A549 (cell line): ENCODE measurements at regions not wholly inside any gene's neighbourhood (a gene's known extent, or its start where the extent isn't known, plus 50 kb on each side); places are given as distances from the start of the nearest gene placed in this dataset.

ENCODE experiments used
- ATAC-seq, 2 experiments: fragments of 200-7000 bp in 1 of 2; fragments of >200 bp in 1 of 2; cut with Nextera tagmentation in 1 of 2; cut with Tn5 transposase in 1 of 2; 3 replicates each; pipeline versions ENCODE4 v1.8.0 to v1.9.1; 2018 to 2020; ENCODE audit warnings: mild to moderate bottlenecking in 1 of 2, moderate library complexity in 1 of 2
- CTCF ChIA-PET: fragments of 300-600 bp; sonication (Branson Sonifier 250); formaldehyde crosslinking; extraction: SDS; loops from one replicate; lab custom pipeline; 2021; ENCODE audit warnings: antibody characterized with exemption, inconsistent platforms; lab: Yijun Ruan, JAX
- POLR2A ChIA-PET: fragments of 350-600 bp; formaldehyde crosslinking; extraction: SDS; loops from one replicate; lab custom pipeline; 2021; ENCODE audit warnings: antibody characterized with exemption, inconsistent platforms; lab: Yijun Ruan, JAX
- DNase-seq, 2 experiments: peaks; one replicate each; pipeline versions ENCODE4 v3.0.0 to v3.0.0-alpha.2; 2011 to 2016; ENCODE audit warnings: low read depth in 1 of 2, low spot score in 1 of 2
- FAIRE-seq: peaks from 2 replicates; lab custom pipeline; 2011; peaks lifted over from hg19 to GRCh38; lab: Jason Lieb, UNC
- H3K27ac ChIP-seq, 2 experiments: fragments of >200 bp; sonication (Bioruptor Twin); formaldehyde crosslinking; 3 replicates each; pipeline ENCODE4 v1.5.1; 2016 to 2017
- H3K4me1 ChIP-seq: fragments of >200 bp; sonication (Bioruptor Twin); formaldehyde crosslinking; 3 replicates; pipeline ENCODE4 v1.6.1; 2016
- H3K4me2 ChIP-seq: fragments of >200 bp; sonication (Bioruptor Twin); formaldehyde crosslinking; 3 replicates; pipeline ENCODE4 v1.6.1; 2016
- H3K4me3 ChIP-seq: fragments of >200 bp; sonication (Bioruptor Twin); formaldehyde crosslinking; 3 replicates; pipeline ENCODE4 v1.5.1; 2016
- H3K9me3 ChIP-seq: fragments of >200 bp; sonication (Bioruptor Twin); formaldehyde crosslinking; 3 replicates; pipeline ENCODE4 v1.6.1; 2016
- CBX2 ChIP-seq: fragments of 200-600 bp; sonication (generic); IDR thresholded peaks from 2 replicates; pipeline ENCODE4 v1.6.1; 2016; ENCODE audit warnings: low read depth, mild to moderate bottlenecking, borderline replicate concordance
- CHD2 ChIP-seq: fragments of 150-350 bp; IDR thresholded peaks from 2 replicates; pipeline ENCODE4 v1.6.1; 2014; ENCODE audit warnings: low read length; ENCODE audit not compliant: partially characterized antibody
- CHD4 ChIP-seq: fragments of 200-600 bp; sonication (generic); IDR thresholded peaks from 2 replicates; pipeline ENCODE4 v1.6.1; 2016; ENCODE audit warnings: antibody characterized with exemption, mild to moderate bottlenecking, borderline replicate concordance
- E2F6 ChIP-seq: IDR thresholded peaks from 2 replicates; pipeline ENCODE4 v1.6.1; 2012; ENCODE audit warnings: low read depth, borderline replicate concordance
- ESRRA ChIP-seq: fragments of 150-350 bp; IDR thresholded peaks from 2 replicates; pipeline ENCODE4 v1.6.1; 2014; ENCODE audit warnings: mild to moderate bottlenecking, low read length, borderline replicate concordance
- FOXS1 ChIP-seq: fragments of 250-450 bp; sonication (Bioruptor Pico); IDR thresholded peaks from 2 replicates; pipeline ENCODE4 v1.5.0; 2020; ENCODE audit warnings: mild to moderate bottlenecking, moderate library complexity
- HDAC2 ChIP-seq: fragments of 200-600 bp; sonication (generic); IDR thresholded peaks from 2 replicates; pipeline ENCODE4 v1.6.1; 2016
- HOXB13 ChIP-seq: fragments of 250-450 bp; sonication (Bioruptor Pico); IDR thresholded peaks from 2 replicates; pipeline ENCODE4 v1.5.0; 2020; ENCODE audit warnings: low read depth, mild to moderate bottlenecking, moderate library complexity
- KDM5A ChIP-seq: fragments of 200-600 bp; sonication (generic); IDR thresholded peaks from 2 replicates; pipeline ENCODE4 v1.6.1; 2016; ENCODE audit warnings: antibody characterized with exemption, mild to moderate bottlenecking
- MAFK ChIP-seq: fragments of 450-650 bp; IDR thresholded peaks from 2 replicates; pipeline ENCODE4 v1.6.1; 2014; ENCODE audit not compliant: partially characterized antibody
- NFE2L2 ChIP-seq: fragments of 150-350 bp; conservative IDR thresholded peaks from 2 replicates; pipeline ENCODE4 v1.6.1; 2014; ENCODE audit warnings: low read length
- POLR2A ChIP-seq: IDR thresholded peaks from 2 replicates; pipeline ENCODE4 v1.6.1; 2012; ENCODE audit warnings: mild to moderate bottlenecking, low read length
- RARB ChIP-seq: fragments of 250-450 bp; sonication (Bioruptor Pico); IDR thresholded peaks from 2 replicates; pipeline ENCODE4 v1.8.0; 2021; ENCODE audit warnings: mild to moderate bottlenecking, moderate library complexity
- RNF2 ChIP-seq: fragments of 200-600 bp; sonication (generic); IDR thresholded peaks from 2 replicates; pipeline ENCODE4 v1.6.1; 2016; ENCODE audit warnings: low read depth, mild to moderate bottlenecking, antibody characterized with exemption, moderate library complexity, borderline replicate concordance
- SMC3 ChIP-seq: fragments of >200 bp; sonication (Bioruptor Twin); formaldehyde crosslinking; IDR thresholded peaks from 3 replicates; pipeline ENCODE4 v1.6.1; 2018; ENCODE audit warnings: inconsistent platforms
- TP53 ChIP-seq: fragments of 250-450 bp; sonication (Bioruptor Pico); IDR thresholded peaks from 2 replicates; pipeline ENCODE4 v1.5.0; 2021; ENCODE audit warnings: mild to moderate bottlenecking, moderate library complexity
- ZC3H11A ChIP-seq: fragments of 450-650 bp; IDR thresholded peaks from 2 replicates; pipeline ENCODE4 v1.6.1; 2014; ENCODE audit warnings: antibody characterized with exemption, mild to moderate bottlenecking
- ZNF302 ChIP-seq: fragments of 250-450 bp; sonication (Bioruptor Pico); IDR thresholded peaks from 2 replicates; pipeline ENCODE4 v1.9.0; 2021; ENCODE audit warnings: inconsistent platforms, mild to moderate bottlenecking, moderate library complexity
- WGBS: methylation state at CpG from one replicate; pipeline ENCODE4 v1.1.6; 2017; ENCODE audit errors: missing lambda C conversion rate; 5-methylcytosine and 5-hydroxymethylcytosine counted together
- TF ChIP-seq, protein P1 (sequence below): fragments of >200 bp; sonication (Bioruptor Twin); formaldehyde crosslinking; IDR thresholded peaks from 3 replicates; pipeline ENCODE4 v1.5.1; 2016
- TF ChIP-seq, protein P2 (sequence below): fragments of >200 bp; sonication (Bioruptor Twin); formaldehyde crosslinking; IDR thresholded peaks from 3 replicates; pipeline ENCODE4 v1.6.1; 2016
- TF ChIP-seq, protein P3 (sequence below): fragments of 250-450 bp; sonication (Bioruptor Pico); IDR thresholded peaks from 2 replicates; pipeline ENCODE4 v1.5.0; 2020; ENCODE audit warnings: low read depth, mild to moderate bottlenecking, moderate library complexity
- TF ChIP-seq, protein P4 (sequence below): fragments of 150-350 bp; IDR thresholded peaks from 2 replicates; pipeline ENCODE4 v1.6.1; 2014; ENCODE audit warnings: low read depth, mild to moderate bottlenecking, low read length
- TF ChIP-seq, protein P5 (sequence below): fragments of 200-600 bp; sonication (generic); IDR thresholded peaks from 2 replicates; pipeline ENCODE4 v1.6.1; 2016; ENCODE audit warnings: antibody characterized with exemption, mild to moderate bottlenecking, moderate library complexity
- TF ChIP-seq, protein P6 (sequence below): IDR thresholded peaks from 2 replicates; pipeline ENCODE4 v1.6.1; 2012

DNA sequence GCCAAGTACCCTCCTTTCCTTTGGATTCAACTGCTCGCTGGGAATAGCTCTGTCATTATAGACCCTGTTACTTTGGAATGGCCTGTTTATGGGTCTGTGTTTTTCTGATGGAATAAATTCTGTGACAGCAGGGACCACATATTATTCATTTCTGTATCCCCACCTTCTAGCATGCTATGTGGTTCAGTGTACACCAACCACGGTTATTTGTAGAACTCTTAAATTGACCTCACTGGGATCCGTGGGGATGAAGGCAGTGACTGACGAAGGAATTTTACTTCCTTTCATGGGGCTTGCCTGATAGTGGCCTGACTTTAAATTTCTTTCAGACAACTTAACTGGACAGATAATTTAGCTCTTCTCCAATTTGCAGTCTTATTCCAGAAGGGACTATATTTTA is 343.2 kb downstream of the SPRY1 start:
- DNase-seq (no peak), ATAC-seq (no peak)

DNA sequence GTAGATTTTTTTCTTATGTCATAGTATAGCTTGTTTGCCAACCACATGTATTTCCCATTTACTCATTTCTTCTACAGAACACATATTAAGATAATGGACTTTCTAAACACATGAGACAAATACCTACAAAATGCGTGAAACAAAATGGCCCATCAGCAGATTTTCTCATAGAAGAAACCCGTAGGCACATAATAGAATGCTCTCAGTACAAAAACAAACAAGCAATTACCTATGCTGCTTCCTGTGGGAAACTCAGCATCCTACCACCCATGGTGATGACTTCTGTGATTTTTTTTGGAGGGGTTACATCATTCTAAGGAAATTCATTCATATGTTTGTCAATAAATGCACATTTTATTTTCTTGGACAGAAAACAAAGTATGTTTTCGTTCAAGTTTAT is 343.6 kb downstream of the SPRY1 start:
- Histone ChIP-seq H3K9me3 (no peaks in the 10 kb centered on the region), H3K27ac (no peak overlapping the region), H3K4me1 (no peaks in the 10 kb centered on the region), H3K4me2 (no peak overlapping the region), H3K4me3 (no peak overlapping the region)
- TF ChIP-seq, protein P1, sequence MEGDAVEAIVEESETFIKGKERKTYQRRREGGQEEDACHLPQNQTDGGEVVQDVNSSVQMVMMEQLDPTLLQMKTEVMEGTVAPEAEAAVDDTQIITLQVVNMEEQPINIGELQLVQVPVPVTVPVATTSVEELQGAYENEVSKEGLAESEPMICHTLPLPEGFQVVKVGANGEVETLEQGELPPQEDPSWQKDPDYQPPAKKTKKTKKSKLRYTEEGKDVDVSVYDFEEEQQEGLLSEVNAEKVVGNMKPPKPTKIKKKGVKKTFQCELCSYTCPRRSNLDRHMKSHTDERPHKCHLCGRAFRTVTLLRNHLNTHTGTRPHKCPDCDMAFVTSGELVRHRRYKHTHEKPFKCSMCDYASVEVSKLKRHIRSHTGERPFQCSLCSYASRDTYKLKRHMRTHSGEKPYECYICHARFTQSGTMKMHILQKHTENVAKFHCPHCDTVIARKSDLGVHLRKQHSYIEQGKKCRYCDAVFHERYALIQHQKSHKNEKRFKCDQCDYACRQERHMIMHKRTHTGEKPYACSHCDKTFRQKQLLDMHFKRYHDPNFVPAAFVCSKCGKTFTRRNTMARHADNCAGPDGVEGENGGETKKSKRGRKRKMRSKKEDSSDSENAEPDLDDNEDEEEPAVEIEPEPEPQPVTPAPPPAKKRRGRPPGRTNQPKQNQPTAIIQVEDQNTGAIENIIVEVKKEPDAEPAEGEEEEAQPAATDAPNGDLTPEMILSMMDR: no peak
- TF ChIP-seq, protein P2, sequence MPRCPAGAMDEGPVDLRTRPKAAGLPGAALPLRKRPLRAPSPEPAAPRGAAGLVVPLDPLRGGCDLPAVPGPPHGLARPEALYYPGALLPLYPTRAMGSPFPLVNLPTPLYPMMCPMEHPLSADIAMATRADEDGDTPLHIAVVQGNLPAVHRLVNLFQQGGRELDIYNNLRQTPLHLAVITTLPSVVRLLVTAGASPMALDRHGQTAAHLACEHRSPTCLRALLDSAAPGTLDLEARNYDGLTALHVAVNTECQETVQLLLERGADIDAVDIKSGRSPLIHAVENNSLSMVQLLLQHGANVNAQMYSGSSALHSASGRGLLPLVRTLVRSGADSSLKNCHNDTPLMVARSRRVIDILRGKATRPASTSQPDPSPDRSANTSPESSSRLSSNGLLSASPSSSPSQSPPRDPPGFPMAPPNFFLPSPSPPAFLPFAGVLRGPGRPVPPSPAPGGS: no peak
- TF ChIP-seq, protein P3, sequence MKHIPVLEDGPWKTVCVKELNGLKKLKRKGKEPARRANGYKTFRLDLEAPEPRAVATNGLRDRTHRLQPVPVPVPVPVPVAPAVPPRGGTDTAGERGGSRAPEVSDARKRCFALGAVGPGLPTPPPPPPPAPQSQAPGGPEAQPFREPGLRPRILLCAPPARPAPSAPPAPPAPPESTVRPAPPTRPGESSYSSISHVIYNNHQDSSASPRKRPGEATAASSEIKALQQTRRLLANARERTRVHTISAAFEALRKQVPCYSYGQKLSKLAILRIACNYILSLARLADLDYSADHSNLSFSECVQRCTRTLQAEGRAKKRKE (CRISPR knock-in tag): no peak
- TF ChIP-seq CHD4 (no peak), MAFK (peak; percentile 3), ZNF302 (CRISPR knock-in tag) (no peak), FOXS1 (CRISPR knock-in tag) (no peak), HOXB13 (CRISPR knock-in tag) (no peak)
- DNase-seq (no peak), FAIRE-seq (no peak), ATAC-seq (no peak)
- POLR2A ChIA-PET: no interaction called here
- 45% methylated on average over 3 of the region's 3 CpGs for WGBS
- CTCF ChIA-PET: no interaction called here

More for the DNA sequence above, 343.2 kb downstream of the SPRY1 start:
- Histone ChIP-seq H3K9me3 (no peaks in the 10 kb centered on the region), H3K4me3 (no peak overlapping the region), H3K27ac (no peak overlapping the region), H3K4me1 (no peaks in the 10 kb centered on the region), H3K4me2 (no peak overlapping the region)
- ChIA-PET POLR2A (no interaction called here), CTCF (no interaction called here)
- WGBS: 52% methylated on average over 4 of the region's 4 CpGs
- TF ChIP-seq RNF2 (no peak), RARB (no peak), TP53 (no peak), NFE2L2 (no peak), SMC3 (no peak), CHD2 (no peak), ZNF302 (CRISPR knock-in tag) (no peak), KDM5A (no peak), ESRRA (no peak), POLR2A (no peak), E2F6 (no peak), HDAC2 (no peak), ZC3H11A (no peak), CBX2 (no peak)
- TF ChIP-seq, protein P4, sequence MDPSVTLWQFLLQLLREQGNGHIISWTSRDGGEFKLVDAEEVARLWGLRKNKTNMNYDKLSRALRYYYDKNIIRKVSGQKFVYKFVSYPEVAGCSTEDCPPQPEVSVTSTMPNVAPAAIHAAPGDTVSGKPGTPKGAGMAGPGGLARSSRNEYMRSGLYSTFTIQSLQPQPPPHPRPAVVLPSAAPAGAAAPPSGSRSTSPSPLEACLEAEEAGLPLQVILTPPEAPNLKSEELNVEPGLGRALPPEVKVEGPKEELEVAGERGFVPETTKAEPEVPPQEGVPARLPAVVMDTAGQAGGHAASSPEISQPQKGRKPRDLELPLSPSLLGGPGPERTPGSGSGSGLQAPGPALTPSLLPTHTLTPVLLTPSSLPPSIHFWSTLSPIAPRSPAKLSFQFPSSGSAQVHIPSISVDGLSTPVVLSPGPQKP: no peak
- TF ChIP-seq, protein P5, sequence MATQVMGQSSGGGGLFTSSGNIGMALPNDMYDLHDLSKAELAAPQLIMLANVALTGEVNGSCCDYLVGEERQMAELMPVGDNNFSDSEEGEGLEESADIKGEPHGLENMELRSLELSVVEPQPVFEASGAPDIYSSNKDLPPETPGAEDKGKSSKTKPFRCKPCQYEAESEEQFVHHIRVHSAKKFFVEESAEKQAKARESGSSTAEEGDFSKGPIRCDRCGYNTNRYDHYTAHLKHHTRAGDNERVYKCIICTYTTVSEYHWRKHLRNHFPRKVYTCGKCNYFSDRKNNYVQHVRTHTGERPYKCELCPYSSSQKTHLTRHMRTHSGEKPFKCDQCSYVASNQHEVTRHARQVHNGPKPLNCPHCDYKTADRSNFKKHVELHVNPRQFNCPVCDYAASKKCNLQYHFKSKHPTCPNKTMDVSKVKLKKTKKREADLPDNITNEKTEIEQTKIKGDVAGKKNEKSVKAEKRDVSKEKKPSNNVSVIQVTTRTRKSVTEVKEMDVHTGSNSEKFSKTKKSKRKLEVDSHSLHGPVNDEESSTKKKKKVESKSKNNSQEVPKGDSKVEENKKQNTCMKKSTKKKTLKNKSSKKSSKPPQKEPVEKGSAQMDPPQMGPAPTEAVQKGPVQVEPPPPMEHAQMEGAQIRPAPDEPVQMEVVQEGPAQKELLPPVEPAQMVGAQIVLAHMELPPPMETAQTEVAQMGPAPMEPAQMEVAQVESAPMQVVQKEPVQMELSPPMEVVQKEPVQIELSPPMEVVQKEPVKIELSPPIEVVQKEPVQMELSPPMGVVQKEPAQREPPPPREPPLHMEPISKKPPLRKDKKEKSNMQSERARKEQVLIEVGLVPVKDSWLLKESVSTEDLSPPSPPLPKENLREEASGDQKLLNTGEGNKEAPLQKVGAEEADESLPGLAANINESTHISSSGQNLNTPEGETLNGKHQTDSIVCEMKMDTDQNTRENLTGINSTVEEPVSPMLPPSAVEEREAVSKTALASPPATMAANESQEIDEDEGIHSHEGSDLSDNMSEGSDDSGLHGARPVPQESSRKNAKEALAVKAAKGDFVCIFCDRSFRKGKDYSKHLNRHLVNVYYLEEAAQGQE: no peak
- TF ChIP-seq, protein P6, sequence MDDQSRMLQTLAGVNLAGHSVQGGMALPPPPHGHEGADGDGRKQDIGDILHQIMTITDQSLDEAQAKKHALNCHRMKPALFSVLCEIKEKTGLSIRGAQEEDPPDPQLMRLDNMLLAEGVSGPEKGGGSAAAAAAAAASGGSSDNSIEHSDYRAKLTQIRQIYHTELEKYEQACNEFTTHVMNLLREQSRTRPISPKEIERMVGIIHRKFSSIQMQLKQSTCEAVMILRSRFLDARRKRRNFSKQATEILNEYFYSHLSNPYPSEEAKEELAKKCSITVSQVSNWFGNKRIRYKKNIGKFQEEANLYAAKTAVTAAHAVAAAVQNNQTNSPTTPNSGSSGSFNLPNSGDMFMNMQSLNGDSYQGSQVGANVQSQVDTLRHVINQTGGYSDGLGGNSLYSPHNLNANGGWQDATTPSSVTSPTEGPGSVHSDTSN: no peak
- FAIRE-seq: no peak
